Ectodermal cell (in vitro differentiated cells): ENCODE measurements at regions not wholly inside any gene's neighbourhood (a gene's known extent, or its start where the extent isn't known, plus 50 kb on each side); places are given as distances from the start of the nearest gene placed in this dataset.
"Not testable (repeated sequence)": the region's sequence is repeated elsewhere in the genome, so short reads cannot be mapped to it uniquely, and the experiment has no call there.

Experiments used
- H3K27ac ChIP-seq: 2 replicates; pipeline ENCODE4 v1.7.0; 2013; ENCODE audit warnings: mild to moderate bottlenecking, low read depth, low read length; ENCODE audit not compliant: insufficient read depth, poor library complexity, severe bottlenecking
- H3K27me3 ChIP-seq: 2 replicates; pipeline ENCODE4 v1.7.0; 2013; ENCODE audit warnings: mild to moderate bottlenecking, low read length; ENCODE audit not compliant: insufficient read depth, control insufficient read depth, poor library complexity, severe bottlenecking
- H3K36me3 ChIP-seq: one replicate; pipeline ENCODE4 v1.7.0; 2013; ENCODE audit warnings: low read length; ENCODE audit not compliant: control insufficient read depth, insufficient read depth
- H3K4me1 ChIP-seq: one replicate; pipeline ENCODE4 v1.7.0; 2013; ENCODE audit warnings: low read length; ENCODE audit not compliant: control insufficient read depth, insufficient read depth
- H3K4me3 ChIP-seq: 2 replicates; pipeline ENCODE4 v1.7.0; 2013; ENCODE audit warnings: low read depth, low read length, control low read depth; ENCODE audit not compliant: insufficient read depth
- H3K9me3 ChIP-seq: 2 replicates; pipeline ENCODE4 v1.7.0; 2013; ENCODE audit warnings: mild to moderate bottlenecking, low read length, moderate library complexity; ENCODE audit not compliant: control insufficient read depth
- WGBS, 2 experiments: methylation state at CpG; one replicate each; pipeline ENCODE4 v1.1.7; 2013; ENCODE audit warnings: missing lambda C conversion rate in 2 of 2; 5-methylcytosine and 5-hydroxymethylcytosine counted together

DNA sequence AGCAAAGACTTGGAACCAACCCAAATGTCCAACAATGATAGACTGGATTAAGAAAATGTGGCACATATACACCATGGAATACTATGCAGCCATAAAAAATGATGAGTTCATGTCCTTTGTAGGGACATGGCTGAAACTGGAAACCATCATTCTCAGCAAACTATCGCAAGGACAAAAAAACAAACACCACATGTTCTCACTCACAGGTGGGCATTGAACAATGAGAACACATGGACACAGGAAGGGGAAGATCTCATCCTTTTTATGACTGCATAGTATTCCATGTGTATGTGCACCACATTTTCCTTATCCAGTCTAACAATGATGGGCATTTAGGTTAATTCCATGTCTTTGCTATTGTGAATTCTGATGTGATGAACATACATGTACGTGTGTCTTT is 652.0 kb upstream of the LRRN3 start:
- WGBS, 2 experiments, result 85 to 100% methylated on average over 2 of the region's 2 CpGs

DNA sequence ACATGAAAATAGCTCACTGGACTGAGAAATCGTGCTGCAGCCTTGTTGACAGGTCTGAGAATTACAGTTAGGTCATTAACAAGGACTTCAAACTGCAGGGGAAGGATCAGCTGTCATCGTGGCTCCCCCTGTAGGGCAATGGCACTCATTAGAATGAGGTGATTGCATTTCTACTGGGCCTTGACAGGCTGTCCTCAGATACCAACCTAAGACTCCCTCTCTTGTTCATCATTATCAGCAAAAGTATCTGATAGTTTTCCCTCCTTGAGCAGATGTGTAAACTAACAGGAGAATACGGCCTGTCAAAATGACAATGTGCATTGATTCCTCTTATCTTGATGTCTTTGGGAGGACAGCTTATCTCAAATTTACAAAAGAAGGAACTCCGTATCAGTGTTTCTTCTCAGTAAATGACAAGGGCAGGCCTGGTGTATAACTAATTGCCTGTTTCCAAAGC is 648.5 kb upstream of the LRRN3 start:
- Histone ChIP-seq H3K4me1 (no peaks in the 10 kb centered on the region), H3K36me3 (no peaks in the 10 kb centered on the region), H3K4me3 (no peak overlapping the region), H3K27me3 (no peaks in the 10 kb centered on the region), H3K27ac (no peak overlapping the region), H3K9me3 (no peaks in the 10 kb centered on the region)
- WGBS, 2 experiments, result 40 to 47% methylated on average over 4 of the region's 4 CpGs

More for the DNA sequence above, 652.0 kb upstream of the LRRN3 start:
- not testable (repeated sequence) for H3K9me3 ChIP-seq, H3K4me3 ChIP-seq, H3K4me1 ChIP-seq, H3K27me3 ChIP-seq, H3K27ac ChIP-seq, H3K36me3 ChIP-seq

DNA sequence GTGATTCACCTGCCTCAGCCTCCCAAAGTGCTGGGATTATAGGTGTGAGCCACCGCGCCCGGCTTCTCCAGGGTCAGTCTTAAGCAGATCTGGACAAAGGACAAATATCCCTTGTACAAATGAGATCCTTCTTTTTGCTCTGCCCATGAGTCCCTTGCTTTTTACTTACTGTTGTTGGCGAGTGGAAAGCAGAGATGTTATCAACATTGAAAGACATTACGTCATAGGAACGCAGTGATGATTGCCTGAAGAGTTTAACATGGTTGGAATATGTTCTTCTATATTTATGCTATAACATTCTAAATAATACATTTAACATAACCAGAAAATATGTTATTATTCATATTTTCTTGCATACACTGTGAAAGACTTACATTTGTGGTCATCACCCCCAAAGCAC is 644.3 kb upstream of the LRRN3 start:
- no peaks in the 10 kb centered on the region for H3K27me3 ChIP-seq
- H3K4me3 ChIP-seq, result no peak overlapping the region
- H3K4me1 ChIP-seq, result no peaks in the 10 kb centered on the region
- H3K36me3 ChIP-seq, result no peaks in the 10 kb centered on the region
- no peak overlapping the region for H3K27ac ChIP-seq
- H3K9me3 ChIP-seq, result no peaks in the 10 kb centered on the region
- 86 to 93% methylated on average over 4 to 6 of the region's 6 CpGs for WGBS, 2 experiments

DNA sequence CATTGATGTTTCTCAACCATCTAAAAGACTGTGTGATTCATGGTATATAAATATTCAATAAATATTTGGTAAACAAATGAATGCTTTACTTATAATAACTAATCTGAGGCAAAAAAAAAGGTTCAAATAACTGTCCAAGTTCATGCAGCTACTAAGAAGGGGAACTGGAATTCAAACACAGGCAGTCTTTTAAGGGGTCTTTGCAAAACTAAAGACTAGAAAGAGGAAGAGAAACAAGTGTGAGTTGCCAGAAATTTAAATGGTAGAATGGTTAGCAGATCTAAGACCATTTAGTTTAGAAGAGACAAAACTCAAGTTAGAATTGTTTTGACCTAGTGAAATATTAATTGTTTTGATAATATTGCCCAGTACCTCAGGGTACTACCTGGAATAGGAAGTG is 642.0 kb upstream of the LRRN3 start:
- Histone ChIP-seq H3K9me3 (no peaks in the 10 kb centered on the region), H3K27ac (no peak overlapping the region), H3K27me3 (no peaks in the 10 kb centered on the region), H3K4me1 (no peaks in the 10 kb centered on the region), H3K4me3 (no peak overlapping the region), H3K36me3 (no peaks in the 10 kb centered on the region)

DNA sequence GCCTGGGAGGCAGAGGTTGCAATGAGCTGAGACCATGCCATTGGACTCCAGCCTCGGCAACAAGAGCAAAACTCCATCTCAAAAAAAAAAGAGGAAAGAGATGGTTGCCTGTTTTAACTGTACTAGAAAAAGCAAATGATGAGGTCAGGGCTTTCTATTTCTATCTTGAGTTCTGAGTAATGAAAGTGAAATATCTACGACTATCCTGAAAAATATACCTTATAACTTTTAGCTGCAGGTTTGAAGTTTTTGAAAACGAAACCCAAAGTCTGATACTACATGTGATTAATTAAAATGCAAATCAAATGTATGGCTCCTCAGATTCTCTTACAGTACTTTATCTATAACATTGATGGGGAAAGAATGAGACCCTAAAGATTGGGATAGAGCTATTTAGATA is 636.2 kb upstream of the LRRN3 start:
- no peaks in the 10 kb centered on the region for H3K27me3 ChIP-seq
- H3K27ac ChIP-seq, result no peak overlapping the region
- no peaks in the 10 kb centered on the region for H3K9me3 ChIP-seq
- H3K36me3 ChIP-seq, result no peaks in the 10 kb centered on the region
- H3K4me3 ChIP-seq, result no peak overlapping the region
- H3K4me1 ChIP-seq, result no peaks in the 10 kb centered on the region
- WGBS, 2 experiments, result 91% methylated on average over 1 to 3 of the region's 3 CpGs

DNA sequence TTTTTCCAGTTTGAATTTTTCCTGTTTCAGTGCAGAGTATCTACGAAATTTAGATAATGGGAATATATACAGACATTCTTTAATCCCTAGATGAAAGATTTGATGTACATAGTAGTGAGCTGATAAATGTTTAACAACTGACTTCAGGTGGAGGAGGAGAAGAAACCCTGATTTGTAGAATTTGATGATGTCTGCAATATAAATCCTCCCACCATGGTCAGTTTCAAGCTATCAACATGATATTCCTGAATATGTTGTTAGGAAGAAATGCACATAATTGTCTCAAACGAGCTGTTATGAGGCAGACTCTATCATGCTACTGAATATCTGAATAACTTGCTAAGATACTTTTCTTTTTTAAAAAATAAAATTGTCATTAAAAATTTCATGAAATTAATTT is 629.3 kb upstream of the LRRN3 start:
- Histone ChIP-seq H3K27me3 (no peaks in the 10 kb centered on the region), H3K36me3 (no peaks in the 10 kb centered on the region), H3K27ac (no peak overlapping the region), H3K4me3 (no peak overlapping the region), H3K4me1 (no peaks in the 10 kb centered on the region), H3K9me3 (no peaks in the 10 kb centered on the region)
- 70 to 100% methylated on average over 1 to 2 of the region's 2 CpGs for whole genome bisulfite sequencing, 2 experiments

DNA sequence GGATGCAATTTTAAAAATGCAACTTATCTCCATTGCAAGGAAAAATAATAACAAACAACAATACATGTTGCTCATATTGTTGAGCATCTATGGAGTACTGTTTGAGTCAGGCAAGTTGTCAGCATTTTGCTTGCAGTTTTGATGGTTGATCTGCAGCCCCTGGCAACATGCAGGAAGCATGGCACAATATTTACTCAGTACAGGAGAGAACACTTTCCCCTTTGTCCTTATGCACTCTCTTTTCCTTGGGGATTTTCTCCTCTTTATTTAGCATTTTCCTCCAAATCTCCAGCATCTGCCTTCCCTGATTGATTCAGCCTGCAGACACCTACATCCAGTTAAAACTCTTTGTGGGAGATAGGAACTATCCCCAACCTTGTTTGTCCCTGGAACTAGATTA is 620.5 kb upstream of the LRRN3 start:
- Histone ChIP-seq H3K36me3 (no peaks in the 10 kb centered on the region), H3K4me3 (no peak overlapping the region), H3K4me1 (no peaks in the 10 kb centered on the region), H3K9me3 (no peaks in the 10 kb centered on the region), H3K27me3 (no peaks in the 10 kb centered on the region), H3K27ac (no peak overlapping the region)

DNA sequence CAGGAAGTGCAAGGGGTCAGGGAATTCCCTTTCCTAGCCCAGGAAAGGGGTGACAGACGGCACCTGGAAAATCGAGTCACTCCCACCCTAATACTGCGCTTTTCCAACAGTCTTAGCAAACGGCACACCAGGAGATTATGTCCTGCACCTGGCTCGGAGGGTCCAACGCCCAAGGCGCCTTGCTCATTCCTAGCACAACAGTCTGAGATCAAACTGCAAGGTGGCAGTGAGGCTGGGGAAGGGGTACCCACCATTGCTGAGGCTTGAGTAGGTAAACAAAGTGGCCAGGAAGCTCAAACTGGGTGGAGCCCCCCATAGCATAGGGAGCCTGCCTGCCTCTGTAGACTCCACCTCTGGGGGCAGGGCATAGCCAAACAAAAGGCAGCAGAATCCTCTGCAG is 618.5 kb upstream of the LRRN3 start:
- not testable (repeated sequence) for H3K4me3 ChIP-seq, H3K36me3 ChIP-seq, H3K27ac ChIP-seq, H3K9me3 ChIP-seq, H3K4me1 ChIP-seq, H3K27me3 ChIP-seq
- 82 to 83% methylated on average over 7 of the region's 7 CpGs for WGBS, 2 experiments

DNA sequence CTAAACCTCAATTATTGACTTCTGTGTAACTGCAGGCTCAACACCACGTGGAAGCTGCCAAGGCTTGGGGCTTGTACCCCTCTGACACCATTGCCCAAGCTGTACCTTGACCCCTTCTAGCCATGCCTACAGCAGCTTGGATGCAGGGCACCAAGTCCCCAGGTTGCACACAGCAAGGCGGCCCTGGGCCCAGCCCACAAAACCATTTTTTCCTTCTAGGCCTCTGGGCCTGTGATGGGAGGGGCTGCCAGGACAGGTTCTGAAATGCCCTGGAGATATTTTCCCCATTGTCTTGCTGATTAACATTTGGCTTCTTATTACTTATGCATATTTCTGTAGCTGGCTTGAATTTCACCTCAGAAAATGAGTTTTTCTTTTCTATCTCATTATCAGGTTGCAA is 610.0 kb upstream of the LRRN3 start:
- WGBS, 2 experiments, result 86 to 91% methylated on average over 2 of the region's 2 CpGs
- H3K36me3 ChIP-seq, result no peaks in the 10 kb centered on the region
- H3K4me1 ChIP-seq, result no peaks in the 10 kb centered on the region

DNA sequence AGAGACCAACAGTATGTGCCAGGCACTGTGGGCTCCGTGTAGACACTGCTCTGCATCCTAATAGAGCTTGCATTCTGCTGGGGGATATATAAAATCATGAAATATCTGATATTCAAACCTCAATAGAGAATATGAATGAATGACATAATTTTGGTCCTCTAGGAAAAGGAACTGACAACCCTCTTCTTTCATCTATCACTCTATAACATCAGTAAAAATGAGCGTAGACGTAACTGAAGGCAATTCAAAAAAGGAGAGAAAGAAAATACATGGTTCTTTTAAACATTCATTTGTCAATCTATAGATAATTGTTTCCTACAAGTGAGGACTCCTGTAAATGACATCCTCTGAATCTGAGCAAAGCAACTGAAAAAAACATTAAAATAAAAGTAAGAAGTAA is 607.4 kb upstream of the LRRN3 start:
- Histone ChIP-seq H3K27me3 (no peaks in the 10 kb centered on the region), H3K4me3 (no peak overlapping the region), H3K9me3 (no peaks in the 10 kb centered on the region), H3K4me1 (no peaks in the 10 kb centered on the region), H3K27ac (no peak overlapping the region), H3K36me3 (no peaks in the 10 kb centered on the region)
- 85 to 100% methylated on average over 1 to 3 of the region's 3 CpGs for WGBS, 2 experiments

More for the DNA sequence above, 610.0 kb upstream of the LRRN3 start:
- H3K27ac ChIP-seq, result no peak overlapping the region
- H3K27me3 ChIP-seq, result no peaks in the 10 kb centered on the region
- no peaks in the 10 kb centered on the region for H3K9me3 ChIP-seq
- H3K4me3 ChIP-seq, result no peak overlapping the region

DNA sequence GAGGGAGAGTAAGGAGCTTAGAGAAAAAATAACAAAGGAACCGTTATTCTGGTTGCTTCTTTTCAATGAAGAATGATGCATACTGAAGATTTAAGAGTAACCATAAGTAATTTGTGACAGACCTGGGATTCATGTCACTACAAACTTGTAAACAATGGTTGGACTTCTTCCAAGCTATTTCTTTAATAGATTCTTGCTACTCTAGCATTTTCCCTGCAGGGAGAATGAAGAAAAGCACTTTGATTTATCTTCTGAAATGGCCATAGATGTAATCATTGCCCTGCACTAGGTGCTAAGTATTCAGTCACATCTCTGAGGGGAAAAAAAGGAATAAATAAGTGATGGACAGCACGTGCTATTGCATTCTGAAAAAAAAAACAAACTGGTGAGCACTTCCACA is 606.6 kb upstream of the LRRN3 start:
- no peak overlapping the region for H3K4me3 ChIP-seq
- H3K27ac ChIP-seq, result no peak overlapping the region
- 88 to 95% methylated on average over 2 of the region's 2 CpGs for WGBS, 2 experiments
- no peaks in the 10 kb centered on the region for H3K4me1 ChIP-seq
- no peaks in the 10 kb centered on the region for H3K36me3 ChIP-seq
- no peaks in the 10 kb centered on the region for H3K27me3 ChIP-seq
- no peaks in the 10 kb centered on the region for H3K9me3 ChIP-seq
